ENCODE measurements at regions not wholly inside any gene's neighbourhood (a gene's known extent, or its start where the extent isn't known, plus 50 kb on each side); places are given as distances from the start of the nearest gene placed in this dataset.

- no peak for DNase-seq
These were observed 158.2 kb downstream of the TDRD15 start for GRCh38 chr2:21281791-21282514.

GRCh38 chr2:21282515-21282898 lies 158.7 kb downstream of the TDRD15 start:
- no peak for DNase-seq

DNA sequence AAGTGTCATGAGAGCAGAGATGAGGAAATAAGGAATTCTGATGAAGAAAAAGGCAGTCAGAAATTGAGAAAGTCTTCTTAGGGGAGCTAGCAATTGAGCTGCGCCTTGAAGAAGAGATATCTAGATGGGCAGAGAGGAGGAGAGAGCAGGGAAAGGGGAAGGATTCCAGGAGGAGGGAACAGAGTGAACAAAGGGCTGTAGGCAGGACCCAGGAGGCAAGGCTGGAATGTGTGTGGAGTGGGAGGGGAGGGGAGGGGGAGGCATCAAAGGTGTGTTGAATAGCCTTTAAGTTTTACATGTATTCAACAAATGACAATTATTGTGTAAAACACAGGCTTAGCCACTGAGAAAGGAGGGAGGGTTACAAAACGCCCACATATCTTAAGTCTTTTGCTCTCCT lies 164.5 kb downstream of the TDRD15 start:
- DNase-seq, result no peak

GRCh38 chr2:21288739-21289520 lies 165.2 kb downstream of the TDRD15 start:
- no peak for DNase-seq

GRCh38 chr2:21289551-21289950 lies 165.8 kb downstream of the TDRD15 start:
- DNase-seq, result no peak

DNA sequence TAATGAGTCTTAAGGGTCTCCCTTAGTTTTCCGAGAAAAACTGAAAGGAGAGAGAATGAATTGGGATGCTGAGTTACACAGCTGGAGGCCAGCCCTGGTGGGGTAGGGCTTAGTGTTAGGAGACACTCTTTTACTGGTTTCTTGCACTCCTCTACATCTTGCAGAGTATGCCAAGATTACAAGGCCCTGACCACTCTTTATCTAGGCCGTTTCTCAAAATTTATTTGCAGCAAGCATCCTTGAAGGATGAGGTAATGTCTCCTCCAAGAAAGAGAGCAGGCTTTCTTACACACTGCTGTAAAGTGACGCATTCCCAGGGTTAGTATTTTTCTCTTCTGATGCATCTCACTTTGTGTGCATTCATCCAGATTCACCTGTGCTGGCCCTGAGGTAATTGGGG lies 166.2 kb downstream of the TDRD15 start:
- DNase-seq, result no peak

- DNase-seq, result no peak
These were observed 167.7 kb downstream of the TDRD15 start for GRCh38 chr2:21291426-21291825.

DNA sequence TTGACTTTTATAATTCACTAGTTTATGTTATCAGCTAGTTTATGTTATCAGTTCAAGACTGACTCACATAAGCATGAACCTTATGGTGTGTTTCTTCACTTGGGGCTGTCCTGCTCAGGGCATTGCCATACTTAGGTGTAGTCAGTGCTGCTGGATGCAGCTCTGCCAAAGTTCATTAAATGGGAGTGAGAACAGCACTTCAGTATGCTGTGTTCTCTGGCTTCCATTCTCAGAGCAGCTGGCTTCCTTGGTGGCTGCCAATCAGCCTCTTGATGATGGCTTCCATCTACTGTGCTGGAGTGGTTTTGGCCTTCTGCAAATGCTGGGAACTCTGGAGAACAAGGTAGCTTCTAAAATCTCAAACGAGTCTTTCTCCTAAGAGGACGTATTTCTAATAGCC lies 170.7 kb downstream of the TDRD15 start:
- no peak for DNase-seq

DNA sequence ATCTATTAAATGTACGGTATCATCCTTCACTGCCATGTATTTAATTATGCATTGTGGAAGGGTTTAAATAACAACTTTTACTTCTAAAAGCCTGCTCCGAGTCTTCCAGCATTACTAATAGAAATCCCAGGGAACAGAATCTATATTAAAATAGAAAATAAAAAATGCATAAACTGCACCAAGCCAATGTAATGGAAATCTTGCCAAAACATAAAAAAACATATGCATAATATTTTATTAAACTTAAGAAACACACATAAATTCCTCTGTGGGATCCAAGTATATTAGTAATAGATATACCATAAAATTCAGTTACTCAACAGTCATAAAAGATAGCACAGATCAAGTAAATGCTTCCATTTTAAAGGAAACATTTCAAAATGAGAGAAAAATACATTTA lies 175.6 kb downstream of the TDRD15 start:
- no peak for DNase-seq

DNA sequence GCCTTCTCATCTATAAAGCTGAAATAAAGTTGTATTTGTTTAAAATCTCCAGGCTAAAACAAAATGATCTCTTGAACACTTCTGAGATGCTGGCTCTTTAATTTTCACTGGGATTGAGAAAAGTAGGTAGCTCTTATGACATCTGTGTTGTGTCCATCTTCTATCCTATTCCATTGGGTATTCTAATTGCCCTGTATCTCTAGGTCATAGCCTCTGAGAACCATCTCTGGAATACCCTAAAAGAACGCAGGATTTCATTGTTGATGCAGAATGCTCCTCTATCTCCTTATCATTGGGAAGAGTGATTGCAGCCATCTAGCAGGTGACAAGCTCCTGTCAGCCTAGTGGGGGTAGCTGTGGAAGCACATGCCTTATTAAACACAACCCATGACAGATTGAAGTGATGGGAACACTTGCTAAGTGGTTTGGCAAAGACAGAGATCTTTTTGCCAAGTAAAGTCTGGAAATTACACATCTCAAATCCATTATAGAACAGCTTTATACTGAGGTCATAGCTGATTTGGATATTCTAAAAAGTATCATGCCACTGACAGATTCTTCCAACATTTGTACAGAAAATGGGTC lies 178.2 kb downstream of the TDRD15 start:
- DNase-seq, result no peak

DNA sequence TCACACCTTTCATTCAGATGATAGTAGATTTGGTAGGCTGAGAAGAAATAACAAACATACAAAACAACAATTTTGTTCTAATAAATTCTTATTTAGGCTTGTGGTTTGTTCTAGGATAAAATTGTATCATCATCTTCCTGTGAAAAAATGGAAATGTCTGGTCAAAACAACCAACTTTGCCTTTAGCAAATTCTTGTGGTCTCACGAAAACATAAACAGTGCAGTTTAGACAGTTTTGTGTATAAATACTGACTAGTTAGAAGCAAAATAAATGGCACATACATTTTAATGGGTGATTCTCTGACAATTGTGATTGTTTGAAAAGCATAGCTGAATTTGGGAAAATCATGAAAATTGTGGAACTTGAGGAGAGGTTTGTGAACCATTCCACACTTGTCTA lies 180.1 kb downstream of the TDRD15 start:
- DNase-seq, result no peak

DNA sequence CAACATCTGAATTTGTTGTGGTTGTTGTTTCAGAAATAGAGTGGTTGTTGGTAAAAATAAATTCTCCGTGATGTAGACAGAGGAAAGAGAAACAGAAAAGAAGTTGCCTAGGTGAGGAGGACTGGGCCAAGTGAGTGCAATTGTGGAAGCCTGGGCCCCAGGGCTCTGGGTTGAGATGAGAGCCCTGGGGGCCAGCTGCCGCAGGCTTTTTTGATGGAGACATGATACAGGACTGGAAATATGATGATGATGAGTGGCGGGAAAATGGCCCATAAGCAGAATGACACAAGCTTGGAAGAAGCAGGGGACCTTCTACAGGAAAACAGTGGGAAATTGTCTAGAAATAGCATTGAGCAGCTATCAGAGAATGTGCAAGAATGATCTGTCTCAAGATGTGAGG lies 181.8 kb downstream of the TDRD15 start:
- no peak for DNase-seq

- no peak for DNase-seq
These were observed 182.5 kb downstream of the TDRD15 start for GRCh38 chr2:21306235-21306634.

GRCh38 chr2:21307037-21307436 lies 183.3 kb downstream of the TDRD15 start:
- no peak for DNase-seq

DNA sequence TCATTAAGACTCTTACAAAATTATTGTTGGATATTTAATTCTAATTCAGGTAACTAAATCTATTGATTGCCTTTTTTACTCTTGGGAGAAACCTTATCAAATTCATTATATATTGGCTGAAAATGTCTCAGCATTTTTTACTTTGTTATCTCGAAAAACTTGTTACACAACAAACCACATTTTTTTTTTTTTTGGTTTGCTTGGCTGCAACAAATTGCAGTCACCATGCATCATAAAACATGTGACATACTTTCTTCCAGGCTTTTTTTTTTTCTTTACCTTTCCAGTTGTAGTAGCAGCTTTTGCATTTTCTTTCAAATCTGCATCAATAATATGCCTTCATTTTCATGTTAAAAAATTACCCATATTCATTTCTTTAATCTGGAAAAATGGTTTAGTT lies 186.7 kb downstream of the TDRD15 start:
- DNase-seq, result no peak

- no peak for DNase-seq
These were observed 190.6 kb downstream of the TDRD15 start for GRCh38 chr2:21314322-21314835.

- DNase-seq, result no peak
These were observed 193.4 kb downstream of the TDRD15 start for GRCh38 chr2:21317131-21317530.

GRCh38 chr2:21318263-21318662 lies 194.5 kb downstream of the TDRD15 start:
- DNase-seq, result no peak

- no peak for DNase-seq
These were observed 202.4 kb downstream of the TDRD15 start for GRCh38 chr2:21326152-21326551.

GRCh38 chr2:21328177-21328576 lies 204.4 kb downstream of the TDRD15 start:
- DNase-seq, result no peak

DNA sequence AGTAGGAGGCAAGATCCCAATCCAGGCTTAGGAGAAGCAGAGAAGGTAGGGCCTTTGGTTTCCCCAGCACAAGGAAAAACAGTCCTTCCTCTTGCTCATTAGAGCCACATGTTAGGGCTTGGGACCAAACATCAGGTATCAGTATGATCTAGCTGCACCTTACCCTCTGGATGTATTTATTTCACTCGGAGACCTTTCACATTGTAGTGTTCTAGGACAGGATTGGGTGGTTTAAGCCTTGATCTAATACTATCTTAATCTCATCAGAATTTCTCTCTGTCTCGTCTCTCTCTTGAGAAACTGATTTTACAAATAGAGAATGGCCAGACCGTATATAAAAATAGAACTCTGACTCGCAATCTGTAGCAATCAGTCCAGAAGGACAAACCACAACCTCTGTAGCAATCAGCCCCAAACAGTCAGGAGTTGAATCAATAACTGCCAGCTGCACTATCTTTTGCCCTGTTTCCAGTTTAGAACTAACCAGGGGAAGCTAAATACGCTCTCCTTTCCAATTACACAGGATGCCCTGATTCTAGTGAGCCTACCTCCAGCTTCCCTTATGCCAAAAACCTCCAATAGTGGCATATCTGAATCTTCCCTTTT lies 207.1 kb downstream of the TDRD15 start:
- DNase-seq, result no peak

- no peak for DNase-seq
These were observed 208.0 kb downstream of the TDRD15 start for GRCh38 chr2:21331625-21332370.
